ENCODE measurements at regions not wholly inside any gene's neighbourhood (a gene's known extent, or its start where the extent isn't known, plus 50 kb on each side); places are given as distances from the start of the nearest gene placed in this dataset.

DNA sequence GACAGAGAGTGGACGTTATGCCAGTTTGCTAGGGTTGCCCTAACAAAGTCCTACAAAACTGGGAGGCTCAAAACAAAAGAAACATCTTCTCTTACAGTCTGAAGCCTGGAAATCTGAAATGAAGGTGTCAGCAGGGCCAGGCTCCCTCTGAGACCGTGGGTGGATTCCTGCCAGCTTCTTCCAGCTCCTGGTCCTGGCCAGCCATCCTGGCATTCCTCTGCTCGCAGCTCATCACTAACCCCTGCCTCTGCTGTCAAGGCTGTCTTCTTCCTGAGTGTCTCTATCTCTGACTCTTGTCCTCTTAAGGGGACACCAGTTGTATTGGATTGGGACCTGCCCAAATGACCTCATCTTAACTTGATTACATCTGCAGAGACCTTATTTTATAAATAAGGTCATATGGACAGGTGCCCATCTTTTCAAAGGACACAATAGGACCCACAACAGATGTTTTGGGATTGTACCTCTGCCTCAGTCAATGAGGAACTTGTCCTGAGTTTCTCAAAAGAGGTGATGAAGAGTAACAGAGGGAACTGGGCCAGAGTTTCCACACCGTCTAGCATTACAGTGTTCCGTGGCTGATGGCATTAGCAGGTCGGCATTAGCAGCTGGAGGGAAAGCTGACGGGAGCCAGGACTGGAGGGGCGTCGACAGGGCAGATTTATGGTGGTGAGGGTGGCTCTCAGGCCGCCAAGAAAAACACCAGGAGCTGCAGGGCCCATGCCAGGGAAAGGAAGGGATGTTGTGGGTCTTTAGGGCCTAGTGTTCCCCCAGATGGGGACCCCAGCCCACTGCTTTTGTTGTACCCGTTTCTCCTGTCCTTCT is 157.3 kb downstream of the TBXT start:
- DNase-seq (ENCODE audit: low spot score), result no peak

- DNase-seq (ENCODE audit: low spot score), result no peak
These were observed 158.1 kb downstream of the TBXT start for GRCh38 chr6:166009385-166010031.

GRCh38 chr6:166008441-166009369 is 158.9 kb downstream of the TBXT start:
- no peak for DNase-seq (ENCODE audit: low spot score)

- no peak for DNase-seq (ENCODE audit: low spot score)
These were observed 160.0 kb downstream of the TBXT start for GRCh38 chr6:166007349-166008263.

DNA sequence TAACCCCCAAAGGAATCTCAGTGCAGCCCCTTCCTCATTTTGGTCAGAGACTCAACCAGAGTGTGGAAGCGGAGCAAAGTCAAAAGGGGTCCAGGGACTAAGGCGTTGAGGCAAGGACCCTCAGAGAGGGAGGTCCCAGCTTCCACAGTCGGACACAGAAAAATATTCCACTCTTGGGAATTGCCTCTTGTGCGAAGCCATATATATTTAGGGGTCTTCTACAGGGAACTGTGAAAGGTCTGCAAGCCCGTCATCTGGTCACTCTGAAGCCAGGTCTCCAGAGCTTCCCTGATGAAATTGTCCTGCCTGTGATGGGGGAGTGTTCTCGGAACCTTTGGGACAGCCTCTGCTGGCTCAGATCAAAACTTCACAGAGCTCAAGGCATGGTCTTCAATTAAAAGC is 160.8 kb downstream of the TBXT start:
- DNase-seq (ENCODE audit: low spot score), result no peak

DNA sequence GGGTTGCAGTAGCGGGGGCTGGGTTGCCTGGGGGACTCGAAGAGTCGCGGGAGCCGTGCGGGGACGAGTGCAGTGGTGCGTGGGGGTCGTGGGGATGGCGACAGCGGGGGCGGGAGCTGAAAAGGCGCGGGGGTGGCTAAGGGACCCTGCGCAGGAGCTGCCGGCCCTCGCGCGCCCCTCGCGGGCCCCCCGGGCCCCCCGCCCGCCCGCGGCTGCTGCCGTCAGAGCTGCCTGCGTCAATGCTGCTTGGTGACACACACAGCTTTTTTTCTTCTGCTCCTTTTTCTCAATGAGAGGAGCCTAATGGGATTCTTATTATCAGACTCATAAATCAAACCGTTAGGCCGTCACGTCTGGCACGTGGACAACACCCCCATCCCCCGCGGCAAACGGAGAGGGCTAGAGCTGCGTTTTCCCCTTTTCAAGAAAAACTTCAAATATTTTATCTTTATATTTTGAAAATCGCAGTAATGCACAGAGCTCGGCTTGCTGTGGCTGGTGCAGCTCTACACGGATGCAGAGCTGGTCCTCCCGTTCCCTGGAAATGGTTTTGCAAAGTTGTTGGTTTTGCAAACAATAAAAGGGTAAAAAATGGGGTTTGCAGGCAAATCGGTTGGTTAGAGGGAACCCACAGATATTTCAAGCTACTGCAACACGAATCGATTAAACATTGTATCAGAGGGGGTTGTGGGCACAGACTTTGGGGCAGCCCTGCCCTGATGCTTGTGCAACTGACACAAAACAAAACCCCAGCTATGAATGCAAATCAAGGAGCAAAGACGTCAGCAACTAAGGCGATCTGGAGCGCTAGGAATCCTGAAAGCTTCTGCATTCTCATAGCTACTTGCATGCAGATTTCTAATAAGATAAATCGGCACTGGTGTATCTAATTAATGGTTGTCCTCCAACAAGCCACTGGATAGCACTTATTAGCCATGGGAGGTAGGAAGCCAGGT is 161.4 kb downstream of the TBXT start:
- no peak for DNase-seq (ENCODE audit: low spot score)

GRCh38 chr6:166005401-166005943 is 162.2 kb downstream of the TBXT start:
- no peak for DNase-seq (ENCODE audit: low spot score)

- DNase-seq (ENCODE audit: low spot score), result no peak
These were observed 162.8 kb downstream of the TBXT start for GRCh38 chr6:166004876-166005275.

DNA sequence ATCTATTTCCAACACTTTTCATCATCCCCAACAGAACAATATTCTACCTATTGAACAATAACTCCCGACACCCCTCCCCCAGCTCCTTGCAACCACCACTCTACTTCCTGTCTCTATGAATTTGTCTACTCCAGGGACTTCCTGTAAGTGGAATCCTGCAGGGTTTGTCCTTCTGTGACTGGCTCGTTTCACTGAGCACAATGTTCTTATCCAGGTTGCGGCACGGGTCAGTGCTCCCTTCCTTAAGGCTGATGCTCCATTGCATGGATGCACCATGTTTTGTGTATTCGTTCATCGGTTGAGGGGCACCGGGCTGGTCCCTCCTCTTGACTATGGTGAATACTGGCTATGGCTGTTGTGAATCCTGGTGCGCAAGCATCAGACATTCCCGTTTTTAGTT is 163.2 kb downstream of the TBXT start:
- no peak for DNase-seq (ENCODE audit: low spot score)

DNA sequence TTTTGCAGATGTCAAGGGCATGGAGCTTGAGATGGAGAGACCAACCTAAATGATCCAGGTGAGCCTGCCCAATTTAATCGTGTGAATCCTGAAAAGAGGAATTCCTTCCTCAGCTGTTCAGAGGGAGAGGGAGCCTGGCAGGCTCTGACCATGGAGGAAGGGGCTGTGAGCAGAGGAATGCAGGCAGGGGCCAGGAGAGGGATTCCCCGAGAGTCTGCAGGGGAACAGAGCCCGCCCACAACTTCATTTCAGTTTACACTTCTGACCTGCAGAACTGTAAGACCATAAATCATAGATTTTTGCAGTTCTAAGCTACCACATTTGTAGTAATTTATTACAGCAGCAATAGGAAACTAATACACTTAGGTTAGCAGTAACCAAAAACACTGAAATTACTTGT is 164.1 kb downstream of the TBXT start:
- DNase-seq (ENCODE audit: low spot score), result no peak

DNA sequence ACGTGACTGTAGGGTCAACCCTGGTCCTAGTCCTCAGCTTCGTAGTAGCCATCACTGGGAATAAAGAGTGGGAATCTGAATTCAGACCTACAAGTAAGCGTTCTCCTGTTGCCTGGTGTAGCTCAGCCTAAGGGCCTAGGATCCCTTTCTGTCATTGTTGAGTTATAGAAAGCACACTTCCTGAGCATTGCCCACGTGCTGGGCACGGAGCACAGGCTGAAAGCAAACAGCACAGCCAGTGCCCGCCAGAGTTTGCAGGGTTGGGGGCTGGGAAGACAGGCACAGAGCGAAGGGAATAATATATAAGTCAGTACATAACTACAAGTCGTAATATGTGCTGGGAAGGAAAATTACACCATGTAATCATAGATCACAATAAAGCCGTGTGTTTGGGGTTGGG is 166.3 kb downstream of the TBXT start:
- DNase-seq (ENCODE audit: low spot score), result no peak

DNA sequence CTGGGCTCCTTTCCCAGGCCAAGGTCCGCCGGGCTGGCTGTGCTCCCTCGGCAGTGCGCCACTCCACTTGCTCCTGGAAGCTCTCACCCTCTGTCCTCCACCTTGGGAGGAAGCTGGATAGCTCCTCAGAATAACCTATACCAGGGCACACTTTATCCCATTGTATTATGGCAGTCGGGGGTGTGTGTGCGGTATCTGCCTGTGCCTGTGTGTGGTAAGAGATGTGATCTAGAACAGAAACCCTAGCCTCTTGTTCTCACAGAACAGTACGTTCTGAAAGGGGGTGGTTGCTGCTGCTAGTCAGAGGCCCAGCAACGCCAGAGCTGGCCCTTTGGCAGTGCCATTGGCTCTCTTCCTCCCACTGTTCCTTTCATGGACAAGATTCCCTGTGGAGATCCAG is 168.4 kb downstream of the TBXT start:
- DNase-seq (ENCODE audit: low spot score), result no peak

DNA sequence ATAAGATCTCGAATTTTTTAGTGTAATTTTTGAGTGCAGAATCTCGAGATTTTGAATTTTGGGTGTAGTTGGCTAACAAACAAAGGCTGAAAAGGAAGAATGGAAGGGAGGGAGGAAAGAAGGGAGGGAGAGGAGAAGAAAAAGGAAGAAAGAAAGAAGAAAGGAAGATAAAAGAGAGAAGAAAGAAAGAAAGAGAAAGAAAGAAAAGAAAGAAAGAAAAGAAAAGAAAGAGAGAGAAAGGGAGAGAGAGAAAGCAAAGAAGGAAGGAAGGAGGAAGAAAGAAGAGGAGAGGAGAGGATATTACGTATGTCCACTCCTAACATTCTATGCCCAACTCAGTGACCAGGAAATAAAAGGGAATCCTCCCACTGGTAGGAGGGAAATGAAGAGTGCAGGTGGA is 169.6 kb downstream of the TBXT start:
- DNase-seq (ENCODE audit: low spot score), result no peak

- no peak for DNase-seq (ENCODE audit: low spot score)
These were observed 176.3 kb downstream of the TBXT start for GRCh38 chr6:165991341-165991740.

GRCh38 chr6:165990216-165990615 is 177.4 kb downstream of the TBXT start:
- DNase-seq (ENCODE audit: low spot score), result no peak

- no peak for DNase-seq (ENCODE audit: low spot score)
These were observed 178.7 kb downstream of the TBXT start for GRCh38 chr6:165988757-165989456.

DNA sequence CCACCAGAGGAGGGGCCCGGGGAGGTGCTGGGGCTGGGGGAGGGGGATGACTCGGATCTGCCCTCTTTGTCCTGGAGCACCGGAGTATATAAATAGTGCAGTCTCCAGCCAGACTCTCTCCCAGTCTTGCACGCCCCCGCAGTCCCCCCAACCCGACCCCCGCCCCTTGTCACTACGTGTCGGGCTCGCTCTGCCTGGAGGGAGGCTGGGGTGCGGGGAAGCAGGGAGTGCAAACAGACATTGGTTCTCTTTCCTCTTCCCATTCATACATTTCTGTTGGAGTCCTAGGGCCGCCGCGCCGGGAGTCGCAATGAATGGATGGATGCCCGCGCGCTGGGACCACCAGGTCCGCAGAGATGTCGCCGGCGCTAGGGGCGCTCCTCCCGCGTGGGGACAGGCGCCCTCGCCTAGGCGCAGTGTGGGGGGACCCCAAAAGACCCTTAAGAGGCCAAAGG is 179.3 kb downstream of the TBXT start:
- DNase-seq (ENCODE audit: low spot score), result no peak

GRCh38 chr6:165987483-165988301 is 180.0 kb downstream of the TBXT start:
- no peak for DNase-seq (ENCODE audit: low spot score)

Data from NAMALWA (cell line).